CD4-positive, CD25-positive, alpha-beta regulatory T cell (primary cell): ENCODE measurements at regions not wholly inside any gene's neighbourhood (a gene's known extent, or its start where the extent isn't known, plus 50 kb on each side); places are given as distances from the start of the nearest gene placed in this dataset.
A peak's percentile ranks its signal among the peaks of the same experiment; 100 is the strongest.

Experiments
- ATAC-seq, 2 donors: fragments of 150-1000 bp; cut with Tn5 transposase; one replicate each; pipeline ENCODE4 v1.10.0; 2021; ENCODE audit warnings: low read depth in 2 of 2, moderate number of reproducible peaks in 2 of 2, moderate library complexity in 1 of 2
- DNase-seq, 3 donors: peaks; one replicate each; pipeline versions ENCODE4 v3.0.0 to v3.0.0-alpha.2; 2012 to 2022; ENCODE audit warnings: mixed read lengths in 1 of 3
- H3K27ac ChIP-seq: one replicate; pipeline ENCODE4 v1.7.0; 2013; ENCODE audit warnings: mild to moderate bottlenecking, low read length; ENCODE audit not compliant: insufficient read depth, poor library complexity, severe bottlenecking
- H3K27me3 ChIP-seq: one replicate; pipeline ENCODE4 v1.7.0; 2013; ENCODE audit warnings: low read length; ENCODE audit not compliant: control insufficient read depth, insufficient read depth
- H3K36me3 ChIP-seq: one replicate; pipeline ENCODE4 v1.7.0; 2013; ENCODE audit warnings: mild to moderate bottlenecking, low read length, moderate library complexity; ENCODE audit not compliant: control insufficient read depth, insufficient read depth
- H3K4me1 ChIP-seq: 2 replicates; pipeline ENCODE4 v1.7.0; 2013; ENCODE audit warnings: mild to moderate bottlenecking, low read length; ENCODE audit not compliant: insufficient read depth, control insufficient read depth, poor library complexity, severe bottlenecking
- H3K4me3 ChIP-seq: one replicate; pipeline ENCODE4 v1.7.0; 2013; ENCODE audit warnings: low read depth, mild to moderate bottlenecking, low read length, moderate library complexity
- H3K9me3 ChIP-seq, 2 experiments: 1 replicate in 1 of 2; 2 replicates in 1 of 2; pipeline ENCODE4 v1.7.0; 2013; ENCODE audit warnings: low read length in 2 of 2, mild to moderate bottlenecking in 1 of 2, moderate library complexity in 1 of 2; ENCODE audit not compliant: control insufficient read depth in 2 of 2
- H3K27ac Mint-ChIP-seq, 3 donors: one replicate each; pipeline ENCODE4 v1.8.0; 2020 to 2022; ENCODE audit warnings: mild to moderate bottlenecking in 3 of 3, mixed read lengths in 3 of 3, moderate library complexity in 2 of 3
- H3K27me3 Mint-ChIP-seq: one replicate; pipeline ENCODE4 v1.8.0; 2022; ENCODE audit warnings: mild to moderate bottlenecking, mixed read lengths
- H3K36me3 Mint-ChIP-seq: one replicate; pipeline ENCODE4 v1.8.0; 2020; ENCODE audit warnings: mixed read lengths
- H3K4me1 Mint-ChIP-seq, 4 donors: one replicate each; pipeline ENCODE4 v1.8.0; 2020 to 2022; ENCODE audit warnings: mixed read lengths in 4 of 4, mild to moderate bottlenecking in 1 of 4
- H3K4me3 Mint-ChIP-seq, 4 donors: one replicate each; pipeline ENCODE4 v1.8.0; 2020 to 2022; ENCODE audit warnings: mild to moderate bottlenecking in 4 of 4, mixed read lengths in 4 of 4, moderate library complexity in 3 of 4
- H3K9me3 Mint-ChIP-seq, 7 donors: one replicate each; pipeline ENCODE4 v1.8.0; 2020 to 2022; ENCODE audit warnings: mixed read lengths in 7 of 7, mild to moderate bottlenecking in 3 of 7, moderate library complexity in 2 of 7

DNA sequence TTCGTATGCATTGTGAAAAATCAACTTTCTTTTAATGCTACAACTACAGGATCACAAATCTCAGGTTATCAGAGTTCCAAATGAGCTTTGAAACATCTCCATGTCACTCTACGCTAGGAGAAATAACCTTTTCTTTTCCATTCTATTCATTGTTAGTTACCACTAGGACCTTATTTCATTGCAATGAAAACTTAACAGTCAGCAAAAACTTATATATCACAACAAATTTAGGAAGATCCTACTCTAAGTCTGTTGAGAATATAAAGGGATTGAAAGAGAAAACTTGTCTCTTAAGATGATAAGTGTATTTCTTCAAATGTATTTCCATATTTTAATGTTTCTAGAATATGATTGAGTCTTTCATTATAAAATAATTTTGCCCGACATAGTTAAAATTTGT is 539.1 kb downstream of the TMTC2 start:
- Histone ChIP-seq H3K4me3 (no peak overlapping the region), H3K27ac (no peak overlapping the region), H3K36me3 (no peaks in the 10 kb centered on the region), H3K27me3 (no peaks in the 10 kb centered on the region), H3K9me3 (no peaks in the 10 kb centered on the region), H3K4me1 (no peaks in the 10 kb centered on the region)
- no peak for ATAC-seq
- peaks cover 0 to 12% (median 2%) of the 10 kb centered on the region in 7 donors for H3K9me3 Mint-ChIP-seq
- H3K4me3 Mint-ChIP-seq: no peak overlapping the region
- H3K36me3 Mint-ChIP-seq: no peaks in the 10 kb centered on the region
- H3K27me3 Mint-ChIP-seq: no peaks in the 10 kb centered on the region
- H3K27ac Mint-ChIP-seq: no peak overlapping the region
- no peaks in the 10 kb centered on the region for H3K4me1 Mint-ChIP-seq
- no peak for DNase-seq

DNA sequence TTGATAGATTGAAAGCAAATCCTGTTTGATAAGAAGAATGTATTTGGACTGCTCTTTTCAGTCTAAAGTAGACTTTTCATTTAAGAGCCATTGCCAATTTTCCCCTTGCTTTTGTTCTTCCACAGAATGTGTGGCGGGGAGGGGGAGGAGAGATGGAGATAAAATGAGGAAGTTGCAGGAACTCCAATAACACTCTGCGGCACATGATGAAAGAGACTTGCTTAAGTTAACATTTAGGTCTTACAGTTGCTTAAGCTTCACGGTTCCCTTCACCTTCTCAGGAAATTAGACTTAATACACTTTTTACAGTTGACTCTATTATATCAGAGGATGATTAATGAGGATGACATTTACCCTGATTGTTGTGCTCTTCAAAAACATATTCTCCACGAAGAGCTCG is 537.3 kb downstream of the TMTC2 start:
- H3K9me3 ChIP-seq: no peaks in the 10 kb centered on the region
- Mint-ChIP-seq H3K27ac (no peak overlapping the region), H3K36me3 (no peaks in the 10 kb centered on the region), H3K4me1 (no peaks in the 10 kb centered on the region), H3K9me3 (peaks cover 0 to 12% (median 2%) of the 10 kb centered on the region in 7 donors), H3K4me3 (no peak overlapping the region), H3K27me3 (no peaks in the 10 kb centered on the region)
- no peak for DNase-seq
- no peak overlapping the region for H3K27ac ChIP-seq
- H3K4me1 ChIP-seq: no peaks in the 10 kb centered on the region
- no peaks in the 10 kb centered on the region for H3K36me3 ChIP-seq
- ATAC-seq: no peak
- H3K27me3 ChIP-seq: no peaks in the 10 kb centered on the region
- no peak overlapping the region for H3K4me3 ChIP-seq

DNA sequence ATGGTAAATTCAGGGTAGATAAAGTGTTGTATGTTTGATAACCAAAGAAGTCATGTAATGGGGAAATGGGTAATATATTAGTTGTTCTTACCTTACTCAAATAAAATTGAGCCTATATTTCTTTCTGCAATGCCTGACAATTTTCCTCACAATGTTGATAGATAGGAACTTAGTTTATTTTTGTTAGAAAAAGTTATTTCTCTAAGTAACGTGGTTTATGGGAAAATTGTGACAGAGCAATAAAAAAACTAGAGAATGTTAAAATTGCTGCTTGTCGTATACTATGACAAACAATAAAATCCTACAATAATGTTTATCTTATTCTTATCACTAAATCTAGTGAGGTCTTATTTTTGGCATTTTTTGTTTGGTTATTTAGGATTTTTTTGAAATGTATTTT is 534.1 kb downstream of the TMTC2 start:
- Mint-ChIP-seq H3K4me1 (no peaks in the 10 kb centered on the region), H3K36me3 (no peaks in the 10 kb centered on the region), H3K9me3 (peaks cover 0 to 5% (median 0%) of the 10 kb centered on the region in 7 donors), H3K27ac (no peak overlapping the region), H3K4me3 (no peak overlapping the region), H3K27me3 (no peaks in the 10 kb centered on the region)
- no peaks in the 10 kb centered on the region for H3K9me3 ChIP-seq
- DNase-seq (no peak), ATAC-seq (no peak)
- H3K27ac ChIP-seq: no peak overlapping the region
- no peaks in the 10 kb centered on the region for H3K36me3 ChIP-seq
- H3K27me3 ChIP-seq: no peaks in the 10 kb centered on the region
- no peaks in the 10 kb centered on the region for H3K4me1 ChIP-seq
- no peak overlapping the region for H3K4me3 ChIP-seq

DNA sequence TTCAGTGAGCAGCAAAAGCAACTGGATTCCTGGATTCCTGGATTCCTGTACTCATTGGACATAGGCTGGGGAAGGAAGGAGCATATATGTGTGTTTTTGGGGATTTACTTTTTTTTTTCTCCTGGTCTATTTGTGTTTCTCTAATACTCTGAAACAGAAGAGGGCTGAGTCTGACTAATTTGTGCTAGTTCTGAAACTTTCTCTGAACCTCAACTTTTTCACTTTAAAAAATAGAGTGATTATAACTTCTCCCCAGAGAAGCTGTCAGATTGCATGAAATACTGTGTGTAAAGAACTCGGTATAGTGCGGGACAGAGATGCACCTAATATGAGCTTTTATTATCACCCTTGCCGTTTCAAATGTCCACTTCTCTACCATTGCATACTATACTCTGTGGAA is 529.5 kb downstream of the TMTC2 start:
- Mint-ChIP-seq H3K27me3 (no peaks in the 10 kb centered on the region), H3K4me1 (no peaks in the 10 kb centered on the region), H3K4me3 (no peak overlapping the region), H3K36me3 (no peaks in the 10 kb centered on the region), H3K9me3 (peaks cover 0 to 5% (median 0%) of the 10 kb centered on the region in 7 donors), H3K27ac (no peak overlapping the region)
- Histone ChIP-seq H3K9me3 (no peaks in the 10 kb centered on the region), H3K4me3 (no peak overlapping the region), H3K4me1 (no peaks in the 10 kb centered on the region), H3K27ac (no peak overlapping the region), H3K36me3 (no peaks in the 10 kb centered on the region), H3K27me3 (no peaks in the 10 kb centered on the region)
- ATAC-seq (no peak), DNase-seq (no peak)

DNA sequence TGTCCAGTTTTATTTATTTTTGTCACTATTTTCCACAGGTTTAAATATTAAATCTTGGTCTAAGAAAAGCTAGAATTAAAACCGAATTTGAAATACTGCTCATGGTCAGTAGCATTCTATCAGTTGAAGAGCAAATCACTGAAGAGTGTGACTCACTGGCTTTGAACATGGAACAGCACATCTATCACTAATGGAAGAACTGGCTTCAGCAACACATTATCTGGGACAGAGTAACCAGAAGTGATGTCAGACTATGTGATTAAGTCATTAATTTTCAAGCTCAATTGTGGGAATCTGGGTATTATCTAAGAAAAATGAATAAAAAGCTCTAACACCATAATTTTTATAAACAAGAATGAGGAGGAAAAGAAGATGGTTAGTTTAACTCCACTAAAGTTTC is 527.5 kb downstream of the TMTC2 start:
- H3K36me3 ChIP-seq: no peaks in the 10 kb centered on the region
- no peak overlapping the region for H3K4me3 Mint-ChIP-seq
- DNase-seq (no peak), ATAC-seq (no peak)
- H3K9me3 ChIP-seq: no peaks in the 10 kb centered on the region
- no peak overlapping the region for H3K4me3 ChIP-seq
- no peaks in the 10 kb centered on the region for H3K27me3 Mint-ChIP-seq
- no peaks in the 10 kb centered on the region for H3K27me3 ChIP-seq
- no peaks in the 10 kb centered on the region for H3K4me1 ChIP-seq
- H3K36me3 Mint-ChIP-seq: no peaks in the 10 kb centered on the region
- peaks cover 0 to 5% (median 0%) of the 10 kb centered on the region in 7 donors for H3K9me3 Mint-ChIP-seq
- no peaks in the 10 kb centered on the region for H3K4me1 Mint-ChIP-seq
- H3K27ac Mint-ChIP-seq: no peak overlapping the region
- H3K27ac ChIP-seq: no peak overlapping the region

DNA sequence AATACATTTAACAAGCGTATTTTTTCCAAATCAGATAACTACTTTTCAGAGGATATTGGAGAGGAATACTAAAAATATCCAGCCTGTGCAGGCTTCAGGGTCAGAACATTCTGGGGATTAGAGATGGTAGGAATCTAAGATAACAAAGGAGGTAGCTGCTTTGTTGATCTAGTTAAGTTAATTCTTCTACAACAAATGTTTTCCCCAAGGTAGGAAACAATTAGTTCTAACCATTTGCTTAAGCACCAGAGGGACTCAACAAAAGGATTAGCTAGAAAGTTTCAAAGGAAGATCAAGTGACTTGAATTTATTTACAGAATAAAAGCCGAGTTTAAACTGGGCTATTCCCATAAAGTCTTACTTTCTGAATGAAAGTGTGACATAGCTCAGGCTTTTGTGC is 524.2 kb downstream of the TMTC2 start:
- no peaks in the 10 kb centered on the region for H3K27me3 Mint-ChIP-seq
- Histone ChIP-seq H3K36me3 (no peaks in the 10 kb centered on the region), H3K4me1 (no peaks in the 10 kb centered on the region), H3K27me3 (no peaks in the 10 kb centered on the region), H3K27ac (no peak overlapping the region), H3K9me3 (no peaks in the 10 kb centered on the region), H3K4me3 (no peak overlapping the region)
- H3K9me3 Mint-ChIP-seq: peaks cover 0 to 3% (median 0%) of the 10 kb centered on the region in 7 donors
- no peaks in the 10 kb centered on the region for H3K36me3 Mint-ChIP-seq
- H3K27ac Mint-ChIP-seq: no peak overlapping the region
- no peaks in the 10 kb centered on the region for H3K4me1 Mint-ChIP-seq
- ATAC-seq (no peak), DNase-seq (no peak)
- H3K4me3 Mint-ChIP-seq: no peak overlapping the region

DNA sequence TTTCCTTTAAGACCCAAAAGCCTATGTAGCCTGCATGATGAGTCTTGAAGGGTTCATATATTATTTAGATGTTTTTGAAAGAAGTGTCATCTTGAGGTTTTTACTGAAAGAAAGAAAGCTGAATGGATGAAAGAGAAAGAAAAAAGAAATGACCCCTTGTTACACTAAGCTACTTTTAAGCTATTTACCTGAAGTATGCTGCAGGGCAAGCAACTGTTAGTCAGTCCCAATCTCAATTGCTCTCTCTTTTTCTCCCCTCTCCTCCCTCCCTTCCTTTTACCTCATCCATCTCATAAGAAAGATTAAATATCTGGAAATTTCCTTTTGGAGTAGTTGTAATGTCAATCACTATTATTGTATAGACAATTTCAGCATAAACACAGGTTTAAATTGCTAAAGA is 512.4 kb downstream of the TMTC2 start:
- Mint-ChIP-seq H3K27ac (peak overlapping the region in 1 of 3 donors; percentile 14), H3K27me3 (no peaks in the 10 kb centered on the region), H3K4me1 (peaks cover 0 to 4% (median 0%) of the 10 kb centered on the region in 4 donors), H3K36me3 (no peaks in the 10 kb centered on the region), H3K9me3 (peaks cover 0 to 2% (median 0%) of the 10 kb centered on the region in 7 donors), H3K4me3 (no peak overlapping the region)
- Histone ChIP-seq H3K27me3 (no peaks in the 10 kb centered on the region), H3K9me3 (no peaks in the 10 kb centered on the region), H3K4me3 (no peak overlapping the region), H3K27ac (no peak overlapping the region), H3K4me1 (no peaks in the 10 kb centered on the region), H3K36me3 (no peaks in the 10 kb centered on the region)
- DNase-seq (no peak), ATAC-seq (no peak)

DNA sequence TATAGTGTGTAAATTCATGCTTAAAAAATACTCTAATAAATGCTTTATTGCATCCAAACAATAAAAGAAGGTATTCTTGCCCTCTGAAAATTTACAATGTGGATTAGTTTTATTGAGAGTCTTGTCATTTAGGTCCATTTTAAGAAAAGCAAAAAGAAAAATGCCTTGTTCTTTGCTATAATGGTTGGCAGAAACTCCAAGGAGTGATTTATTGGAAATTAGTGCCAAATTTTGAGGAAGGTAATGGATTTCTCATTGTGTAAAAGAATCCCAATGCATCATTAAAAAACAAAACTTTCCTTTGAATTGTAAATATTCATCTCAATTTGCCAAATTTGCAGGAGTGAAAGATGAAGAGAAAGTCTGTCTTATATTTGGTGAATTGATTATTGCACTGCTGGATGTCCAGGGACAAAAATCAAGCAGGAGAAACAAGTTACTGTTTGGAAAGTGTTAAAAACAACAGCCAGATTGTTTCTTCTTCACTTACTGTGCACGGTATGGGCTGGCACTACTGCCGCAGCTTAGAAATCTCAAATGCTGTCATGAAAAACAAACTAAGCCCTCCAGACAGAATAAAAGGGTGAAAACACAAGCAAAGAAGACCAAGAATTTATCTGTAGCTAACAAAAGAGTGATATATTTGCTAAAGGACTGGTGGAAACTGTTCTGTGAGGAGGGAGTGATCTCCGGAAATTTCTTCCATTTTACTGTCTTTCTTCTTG is 511.7 kb downstream of the TMTC2 start:
- no peak overlapping the region for H3K27ac Mint-ChIP-seq
- Histone ChIP-seq H3K27me3 (no peaks in the 10 kb centered on the region), H3K4me3 (no peak overlapping the region), H3K9me3 (no peaks in the 10 kb centered on the region), H3K4me1 (no peaks in the 10 kb centered on the region), H3K36me3 (no peaks in the 10 kb centered on the region), H3K27ac (no peak overlapping the region)
- peaks cover 4% of the 10 kb centered on the region for H3K27me3 Mint-ChIP-seq
- H3K4me3 Mint-ChIP-seq: no peak overlapping the region
- no peaks in the 10 kb centered on the region for H3K36me3 Mint-ChIP-seq
- DNase-seq (no peak), ATAC-seq (no peak)
- peaks cover 0 to 2% (median 0%) of the 10 kb centered on the region in 7 donors for H3K9me3 Mint-ChIP-seq
- H3K4me1 Mint-ChIP-seq: peaks cover 0 to 4% (median 0%) of the 10 kb centered on the region in 4 donors
